HG03457 (cell line): ENCODE measurements at regions not wholly inside any gene's neighbourhood (a gene's known extent, or its start where the extent isn't known, plus 50 kb on each side); places are given as distances from the start of the nearest gene placed in this dataset.
A peak's percentile ranks its signal among the peaks of the same experiment; 100 is the strongest.
"Not testable (repeated sequence)": the region's sequence is repeated elsewhere in the genome, so short reads cannot be mapped to it uniquely, and the experiment has no call there.

ENCODE experiments used
- ATAC-seq: cut with Tn5 transposase; IDR thresholded peaks from one replicate; pipeline ENCODE4 v1.9.1; 2021; ENCODE audit warnings: moderate number of reproducible peaks; ENCODE audit not compliant: unreplicated experiment

GRCh38 chr18:56284319-56284718, 354.1 kb downstream of the TXNL1 start:
- no peak for ATAC-seq

GRCh38 chr18:56283316-56283715, 355.1 kb downstream of the TXNL1 start:
- no peak for ATAC-seq

GRCh38 chr18:56282234-56283104, 355.9 kb downstream of the TXNL1 start:
- ATAC-seq, result no peak

GRCh38 chr18:56279816-56280215, 358.6 kb downstream of the TXNL1 start:
- not testable (repeated sequence) for ATAC-seq

DNA sequence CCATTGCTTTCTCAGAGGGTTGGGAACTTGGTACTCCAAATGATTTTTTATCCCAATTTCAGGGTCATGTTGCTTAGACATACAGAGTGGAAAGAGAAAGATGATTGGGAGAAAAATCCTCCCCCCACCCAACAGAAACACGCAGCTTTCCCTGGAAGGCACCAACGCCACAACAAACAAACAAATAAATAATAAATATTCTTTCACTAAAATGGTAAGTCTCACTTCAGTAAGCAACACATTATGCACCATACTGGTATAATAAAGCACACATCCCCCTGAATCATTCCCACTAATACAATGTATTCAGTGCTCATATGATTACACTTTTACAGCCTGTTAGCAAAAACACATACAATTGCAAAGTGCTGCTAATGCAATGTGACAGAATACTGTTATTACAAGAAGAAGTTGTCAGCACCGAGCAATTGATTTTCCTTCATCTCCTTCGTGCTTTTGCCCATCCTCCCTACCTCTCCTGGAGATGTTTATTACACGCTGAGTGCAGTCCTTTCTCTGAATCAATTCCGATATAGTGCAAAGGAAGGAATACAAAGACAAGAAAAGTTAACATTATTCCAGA, 359.9 kb downstream of the TXNL1 start:
- ATAC-seq, result no peak

GRCh38 chr18:56276466-56276865, 361.9 kb downstream of the TXNL1 start:
- ATAC-seq, result no peak

DNA sequence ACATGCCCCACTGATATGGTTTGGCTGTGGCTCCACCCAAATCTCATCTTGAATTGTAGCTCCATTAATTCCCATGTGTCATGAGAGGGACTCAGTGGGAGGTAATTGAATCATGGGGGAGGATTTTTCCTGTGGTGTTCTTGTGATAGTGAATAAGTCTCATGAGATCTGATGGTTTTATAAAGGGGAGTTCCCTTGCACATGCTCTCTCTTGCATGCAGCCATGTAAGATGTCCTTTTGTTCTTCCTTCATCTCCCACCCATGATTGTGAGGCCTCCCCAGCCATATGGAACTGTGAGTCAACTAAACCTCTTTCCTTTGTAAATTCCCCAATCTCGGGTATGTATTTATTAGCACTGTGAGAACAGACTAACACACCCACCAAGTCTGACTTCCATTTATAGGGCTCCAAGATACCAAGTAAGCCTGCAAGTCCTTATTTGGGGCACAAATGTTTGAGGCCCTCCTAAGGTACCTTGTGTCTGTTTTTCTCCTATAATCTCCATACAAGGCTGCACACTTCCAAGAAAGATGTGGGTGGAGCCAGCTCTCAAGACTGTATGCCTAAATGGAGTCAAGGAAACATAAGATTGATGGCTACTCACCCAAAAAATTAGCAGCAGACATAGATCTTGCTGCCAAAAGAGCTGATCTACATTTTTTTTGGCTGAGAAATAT, 364.7 kb downstream of the TXNL1 start:
- no peak for ATAC-seq

DNA sequence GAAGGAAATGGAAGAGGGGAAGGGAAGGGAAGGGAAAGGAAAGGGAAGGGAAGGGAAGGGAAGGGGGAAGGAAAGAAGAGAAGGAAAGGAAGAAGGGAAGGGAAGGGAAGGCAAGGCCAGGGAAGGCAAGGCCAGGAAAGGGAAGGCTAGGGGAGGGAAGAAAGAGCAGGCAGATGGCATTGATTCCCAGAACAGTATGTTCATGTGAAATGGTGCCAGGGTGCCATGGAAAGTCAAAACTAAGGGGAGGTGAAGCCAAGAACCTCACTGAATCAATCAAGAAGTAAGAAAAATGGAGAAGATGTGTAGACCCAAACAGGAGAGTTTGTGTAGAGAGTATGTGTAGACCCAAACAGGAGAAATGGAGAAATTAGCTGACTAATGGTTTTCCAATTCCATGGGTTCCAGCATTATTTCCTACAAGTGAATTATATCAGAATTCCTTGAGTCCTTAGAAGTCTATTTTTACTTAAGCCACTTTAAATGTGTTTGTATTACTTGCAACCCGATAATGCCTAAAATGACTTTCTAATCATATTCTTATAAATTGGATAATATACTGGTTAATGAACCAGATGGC, 367.6 kb downstream of the TXNL1 start:
- no peak for ATAC-seq

DNA sequence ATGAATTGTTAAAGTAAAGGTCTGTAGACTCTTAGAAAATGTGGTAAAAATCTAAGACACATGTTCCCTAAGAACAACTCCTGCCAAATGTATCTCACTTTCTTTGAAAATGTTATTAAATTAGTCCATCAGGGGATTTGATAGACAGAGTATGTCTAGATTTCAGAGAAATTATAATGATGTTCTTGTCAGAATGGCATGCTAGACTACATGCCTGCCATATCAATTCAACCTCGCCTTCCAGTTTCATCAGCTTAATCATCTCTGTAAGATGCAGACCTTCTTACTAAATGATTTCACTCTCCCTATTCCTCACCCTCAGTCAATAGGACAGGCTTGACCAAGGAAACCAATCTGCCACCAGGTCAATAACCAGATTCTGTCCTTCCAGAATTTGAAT, 368.4 kb downstream of the TXNL1 start:
- ATAC-seq, result no peak

DNA sequence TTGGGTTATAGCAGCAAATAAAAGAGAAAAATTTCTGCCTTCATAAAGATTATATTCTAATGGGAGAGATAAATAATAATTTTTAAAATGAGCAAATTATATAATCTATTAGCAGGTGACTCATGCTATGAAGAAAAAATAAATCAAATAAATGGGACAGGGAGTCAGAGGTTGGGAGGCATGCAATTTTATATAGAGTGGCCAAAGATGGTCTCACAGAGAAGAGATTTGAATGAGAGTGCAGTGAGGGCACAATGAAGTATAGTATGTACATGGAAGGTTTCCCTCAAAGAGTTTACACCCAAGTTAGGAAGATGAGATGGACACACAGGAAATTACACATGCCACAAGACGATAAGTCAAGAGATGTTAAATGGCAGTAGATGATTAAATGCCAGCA, 369.4 kb downstream of the TXNL1 start:
- no peak for ATAC-seq

- ATAC-seq, result no peak
Measured at GRCh38 chr18:56267334-56267733, 371.1 kb downstream of the TXNL1 start.

DNA sequence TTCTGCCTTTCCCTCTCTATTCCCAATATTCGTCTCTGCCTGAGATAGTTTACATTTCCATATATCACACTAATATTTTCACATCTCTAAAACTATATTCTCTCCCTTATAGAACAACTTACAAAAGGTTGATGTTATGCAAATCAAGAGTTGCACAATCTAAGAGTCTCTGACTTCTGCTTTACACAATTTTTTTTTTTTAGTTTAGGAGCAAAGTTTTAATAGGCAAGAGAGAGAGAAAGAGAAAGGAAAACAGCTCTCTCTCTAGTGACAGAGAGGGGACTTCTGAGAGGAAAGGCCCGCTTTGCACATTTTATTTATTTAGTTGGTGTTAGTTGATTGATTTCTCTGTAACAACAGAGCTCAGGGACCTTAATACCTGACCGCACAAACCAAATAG, 380.2 kb downstream of the TXNL1 start:
- no peak for ATAC-seq

DNA sequence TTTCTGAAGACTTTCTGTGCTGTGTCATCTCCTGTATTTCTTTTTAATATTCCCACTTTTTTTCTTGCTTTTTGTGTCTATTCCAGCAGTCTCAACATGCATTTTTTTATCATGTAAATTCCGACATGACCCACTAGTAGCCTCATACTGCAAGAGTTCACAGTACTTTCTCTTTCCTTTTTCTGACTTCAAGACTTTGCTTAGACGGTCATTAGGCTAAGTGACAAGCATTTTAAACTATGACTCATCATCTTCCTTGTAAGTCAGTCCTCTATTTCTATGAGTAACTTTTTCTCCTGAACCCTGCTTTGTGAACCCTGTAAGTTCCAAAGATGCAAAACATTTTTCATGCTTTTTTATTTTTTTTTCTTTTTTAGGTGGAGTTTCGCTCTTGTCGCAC, 381.2 kb downstream of the TXNL1 start:
- ATAC-seq, result peak; percentile 60

GRCh38 chr18:56256659-56257058, 381.7 kb downstream of the TXNL1 start:
- ATAC-seq, result no peak

DNA sequence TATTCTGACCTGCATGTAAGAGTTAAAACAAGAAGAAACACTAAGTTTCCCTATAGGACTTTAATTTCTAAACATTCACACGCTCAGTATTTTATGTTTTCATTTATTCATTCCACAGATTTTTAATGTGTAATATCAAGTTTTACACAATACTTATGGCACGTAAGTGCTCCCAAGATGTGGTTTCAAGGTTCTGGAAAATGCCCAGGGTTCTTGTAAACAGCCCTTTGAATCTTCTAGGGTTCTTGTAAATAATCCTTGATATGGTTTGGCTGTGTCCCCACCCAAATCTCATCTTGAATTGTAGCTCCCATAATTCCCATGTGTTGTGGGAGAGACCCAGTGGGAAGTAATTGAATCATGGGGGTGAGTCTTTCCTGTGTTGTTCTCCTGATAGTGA, 383.0 kb downstream of the TXNL1 start:
- no peak for ATAC-seq

DNA sequence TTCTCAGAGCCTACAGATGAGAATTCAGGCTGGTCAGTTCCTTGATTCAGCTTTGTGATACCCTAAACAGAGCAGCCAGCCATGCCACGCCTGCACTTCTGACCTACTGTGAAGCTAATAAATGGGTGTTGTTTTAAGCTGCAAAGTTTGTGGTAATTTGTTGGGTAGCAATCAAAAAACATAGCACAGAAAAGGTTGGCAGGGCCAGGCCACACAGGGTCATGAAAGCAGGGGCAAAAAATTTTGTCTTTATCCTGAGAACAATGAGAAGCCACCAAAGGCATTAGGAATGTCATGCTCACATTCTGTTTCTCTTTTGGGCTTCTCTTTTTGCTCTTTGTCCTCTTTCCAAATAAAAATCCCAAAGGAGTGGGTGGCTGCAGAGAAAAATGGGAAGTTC, 385.9 kb downstream of the TXNL1 start:
- ATAC-seq, result no peak

DNA sequence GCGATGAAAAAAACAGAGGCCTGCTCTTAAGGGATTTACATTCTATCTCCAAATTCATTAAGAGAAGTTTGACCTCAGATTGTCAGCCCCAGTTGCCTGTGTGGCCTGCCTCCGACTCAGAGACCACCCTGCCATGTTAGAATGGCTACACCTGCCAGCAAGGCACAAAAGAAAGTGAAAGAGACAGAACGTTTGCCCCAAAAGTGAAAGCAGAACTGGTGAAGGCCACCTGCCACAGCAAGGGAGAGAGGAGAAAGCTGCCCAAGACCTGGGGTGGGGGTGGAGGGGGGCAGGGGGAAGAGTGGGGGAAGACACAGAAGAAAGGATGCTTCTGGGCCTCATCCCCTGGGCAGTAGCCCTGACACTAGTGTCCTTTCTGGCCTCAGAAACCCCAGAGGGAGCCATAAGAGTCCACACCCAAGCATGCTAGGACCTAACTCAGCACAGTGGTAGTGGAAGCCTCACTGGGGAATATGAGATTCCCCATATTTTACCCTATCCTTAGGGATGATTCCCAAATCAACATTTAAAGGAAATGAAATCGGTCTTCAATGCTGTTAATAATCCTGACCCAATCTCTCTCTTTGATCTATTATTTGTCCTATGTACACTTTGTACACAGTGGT, 389.7 kb downstream of the TXNL1 start:
- peak; percentile 97 for ATAC-seq

GRCh38 chr18:56246916-56247315, 391.5 kb downstream of the TXNL1 start:
- ATAC-seq, result no peak

DNA sequence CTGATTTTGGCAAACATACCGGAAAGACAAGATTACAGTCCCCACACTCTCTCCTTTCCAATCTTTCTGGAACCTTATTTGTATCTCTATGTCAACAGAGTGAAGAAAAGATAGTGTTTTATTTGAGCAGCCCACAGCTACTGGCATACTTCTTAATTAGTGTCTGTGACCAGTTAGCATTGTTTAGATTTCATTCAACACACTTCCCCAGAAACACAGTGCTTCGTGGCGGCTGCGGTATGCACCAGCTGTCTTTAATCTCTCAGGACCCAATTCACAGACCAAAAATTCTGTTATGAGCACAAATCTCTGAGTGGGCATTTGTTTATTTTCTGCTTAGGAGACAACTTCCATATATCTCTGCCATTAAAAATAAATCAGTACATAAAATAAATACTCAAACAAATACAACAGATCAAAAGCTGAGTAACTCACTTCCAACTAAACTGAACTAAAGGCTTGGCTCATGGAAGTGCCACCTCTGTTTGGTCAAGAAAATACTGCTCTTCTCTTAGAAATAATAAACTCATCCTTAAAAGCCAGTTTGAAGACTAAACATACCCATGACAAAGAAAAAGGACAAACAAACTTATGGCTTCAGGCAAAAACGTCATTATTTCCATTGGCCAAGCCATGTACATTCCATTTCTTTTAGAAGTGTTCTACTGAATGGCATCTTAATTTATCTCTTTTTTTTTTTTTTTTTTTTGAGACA, 392.4 kb downstream of the TXNL1 start:
- ATAC-seq, result no peak

DNA sequence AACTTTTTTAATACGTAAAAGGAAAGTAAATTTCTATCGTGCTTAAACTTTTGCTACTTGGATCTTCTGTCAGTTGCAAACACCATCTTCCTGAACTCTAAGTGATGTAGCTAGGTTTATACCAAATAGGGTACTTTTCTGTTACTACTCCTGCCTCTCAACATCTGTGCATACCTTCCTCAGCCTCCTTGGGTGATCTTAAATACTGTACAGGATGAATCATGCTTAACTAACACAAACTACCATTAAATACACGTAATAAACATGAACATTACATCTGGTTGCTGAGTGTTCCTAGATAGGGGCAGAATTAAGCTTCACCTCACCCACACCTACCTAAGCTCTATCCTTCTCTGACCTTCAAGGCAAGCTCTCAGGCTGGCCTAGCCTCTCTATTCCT, 398.0 kb downstream of the TXNL1 start:
- ATAC-seq, result no peak

DNA sequence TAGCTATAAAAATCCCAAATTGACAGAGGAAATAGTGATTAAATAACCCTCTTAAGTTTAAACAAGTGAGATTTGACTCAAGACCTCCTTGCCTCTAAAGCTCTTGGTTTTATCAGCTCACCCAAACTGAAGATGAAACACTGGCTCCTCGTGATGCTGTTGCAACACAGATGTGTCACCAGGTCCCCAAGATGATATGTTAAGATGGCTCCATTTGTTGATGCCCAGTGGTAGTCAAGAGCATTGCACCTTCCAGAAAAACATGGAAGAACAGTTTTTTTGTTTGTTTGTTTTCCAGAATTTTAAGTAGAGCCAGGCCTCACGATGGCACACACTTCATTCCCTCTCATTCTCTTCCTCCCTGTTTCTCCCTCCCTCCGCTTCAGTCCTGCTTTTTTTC, 399.8 kb downstream of the TXNL1 start:
- ATAC-seq, result no peak
